Naive thymus-derived CD4-positive, alpha-beta T cell (primary cell): ENCODE measurements at regions not wholly inside any gene's neighbourhood (a gene's known extent, or its start where the extent isn't known, plus 50 kb on each side); places are given as distances from the start of the nearest gene placed in this dataset.

Source experiments
- ATAC-seq: fragments of 150-1000 bp; cut with Tn5 transposase; 2 replicates; pipeline ENCODE4 v1.10.0; 2021; ENCODE audit warnings: mild to moderate bottlenecking, moderate library complexity
- CTCF ChIA-PET: fragments of 350-600 bp; sonication (Branson Sonifier 250); formaldehyde crosslinking; loops from one replicate; lab custom pipeline; 2021; ENCODE audit warnings: antibody characterized with exemption; lab: Charles Lee
- POLR2A ChIA-PET: fragments of 350-600 bp; sonication (Branson Sonifier 250); formaldehyde crosslinking; loops from one replicate; lab custom pipeline; 2021; ENCODE audit warnings: antibody characterized with exemption, inconsistent platforms; lab: Charles Lee
- DNase-seq, 9 donors: peaks; one replicate each; pipeline versions ENCODE4 v3.0.0 to v3.0.0-alpha.2; 2020 to 2022; ENCODE audit warnings: mixed read lengths in 1 of 9
- H3K27ac ChIP-seq: one replicate; pipeline ENCODE4 v1.7.0; 2013; ENCODE audit warnings: mild to moderate bottlenecking, low read depth, low read length, moderate library complexity
- H3K27me3 ChIP-seq, 2 donors: one replicate each; pipeline ENCODE4 v1.7.0; 2013; ENCODE audit warnings: low read length in 2 of 2, mild to moderate bottlenecking in 2 of 2, moderate library complexity in 2 of 2; ENCODE audit not compliant: control insufficient read depth in 2 of 2, insufficient read depth in 2 of 2
- H3K36me3 ChIP-seq, 3 experiments: 1 replicate in 2 of 3; 2 replicates in 1 of 3; pipeline ENCODE4 v1.7.0; 2013; ENCODE audit warnings: low read length in 3 of 3, mild to moderate bottlenecking in 3 of 3, moderate library complexity in 1 of 3; ENCODE audit not compliant: insufficient read depth in 3 of 3, control insufficient read depth in 2 of 3
- H3K4me1 ChIP-seq, 2 donors: one replicate each; pipeline ENCODE4 v1.7.0; 2013; ENCODE audit warnings: low read length in 2 of 2, mild to moderate bottlenecking in 2 of 2, moderate library complexity in 1 of 2; ENCODE audit not compliant: control insufficient read depth in 2 of 2, insufficient read depth in 2 of 2
- H3K4me3 ChIP-seq: 2 replicates; pipeline ENCODE4 v1.7.0; 2013; ENCODE audit warnings: mild to moderate bottlenecking, low read length
- H3K9me3 ChIP-seq, 3 experiments: 1 replicate in 2 of 3; 2 replicates in 1 of 3; pipeline ENCODE4 v1.7.0; 2013; ENCODE audit warnings: low read length in 3 of 3; ENCODE audit not compliant: control insufficient read depth in 2 of 3
- H3K27ac Mint-ChIP-seq, 9 donors: one replicate each; pipeline ENCODE4 v1.8.0; 2020 to 2022; ENCODE audit warnings: mixed read lengths in 9 of 9, mild to moderate bottlenecking in 8 of 9, moderate library complexity in 5 of 9, inconsistent platforms in 2 of 9
- H3K27me3 Mint-ChIP-seq, 5 donors: one replicate each; pipeline ENCODE4 v1.8.0; 2021 to 2022; ENCODE audit warnings: mixed read lengths in 5 of 5, mild to moderate bottlenecking in 1 of 5
- H3K36me3 Mint-ChIP-seq, 5 donors: one replicate each; pipeline ENCODE4 v1.8.0; 2020 to 2022; ENCODE audit warnings: mixed read lengths in 5 of 5, mild to moderate bottlenecking in 3 of 5, inconsistent platforms in 1 of 5
- H3K4me1 Mint-ChIP-seq, 7 donors: one replicate each; pipeline ENCODE4 v1.8.0; 2020 to 2022; ENCODE audit warnings: mixed read lengths in 7 of 7, mild to moderate bottlenecking in 3 of 7, inconsistent platforms in 1 of 7
- H3K4me3 Mint-ChIP-seq, 10 donors: one replicate each; pipeline ENCODE4 v1.8.0; 2020 to 2022; ENCODE audit warnings: mild to moderate bottlenecking in 10 of 10, mixed read lengths in 10 of 10, moderate library complexity in 6 of 10, inconsistent platforms in 2 of 10
- H3K9me3 Mint-ChIP-seq, 11 donors: one replicate each; pipeline ENCODE4 v1.8.0; 2020 to 2022; ENCODE audit warnings: mixed read lengths in 11 of 11, mild to moderate bottlenecking in 4 of 11, inconsistent platforms in 1 of 11, moderate library complexity in 1 of 11
- intact Hi-C, 2 donors: fragments of 100-400 bp; cut with micrococcal nuclease; formaldehyde crosslinking; loops; one replicate each; pipeline ENCODE4 v1.15.1; 2023

DNA sequence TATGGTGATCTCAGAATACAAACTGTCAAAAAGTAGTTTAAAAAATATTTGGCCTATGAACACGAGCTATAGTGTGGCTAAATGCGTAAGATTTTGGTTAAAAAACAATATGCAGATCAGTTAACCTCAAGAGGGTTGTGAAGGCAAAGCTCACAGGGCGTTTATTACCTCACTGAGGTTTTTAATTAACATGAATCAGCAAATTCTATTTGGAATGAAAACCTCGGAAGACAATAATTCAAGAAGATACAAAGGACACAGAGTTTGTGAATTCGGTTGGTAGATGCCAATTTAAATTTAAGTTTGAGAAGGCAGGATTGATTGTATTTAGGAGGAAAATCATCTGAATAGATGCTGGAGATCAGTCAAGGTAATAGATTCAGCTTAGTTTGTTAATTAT, 1434.6 kb downstream of the C4orf33 start:
- Mint-ChIP-seq H3K36me3 (no peaks in the 10 kb centered on the region), H3K4me1 (no peaks in the 10 kb centered on the region), H3K9me3 (peaks cover 0 to 19% (median 5%) of the 10 kb centered on the region in 11 donors), H3K4me3 (no peak overlapping the region), H3K27me3 (no peaks in the 10 kb centered on the region), H3K27ac (no peak overlapping the region)
- no peaks in the 10 kb centered on the region for H3K9me3 ChIP-seq
- no peak overlapping the region for H3K27ac ChIP-seq
- H3K4me1 ChIP-seq = no peaks in the 10 kb centered on the region
- no peak for ATAC-seq
- intact Hi-C loops = no loop called here
- ChIA-PET POLR2A (no interaction called here), CTCF (no interaction called here)
- no peaks in the 10 kb centered on the region for H3K27me3 ChIP-seq
- H3K36me3 ChIP-seq = no peaks in the 10 kb centered on the region
- DNase-seq = no peak
- no peak overlapping the region for H3K4me3 ChIP-seq

DNA sequence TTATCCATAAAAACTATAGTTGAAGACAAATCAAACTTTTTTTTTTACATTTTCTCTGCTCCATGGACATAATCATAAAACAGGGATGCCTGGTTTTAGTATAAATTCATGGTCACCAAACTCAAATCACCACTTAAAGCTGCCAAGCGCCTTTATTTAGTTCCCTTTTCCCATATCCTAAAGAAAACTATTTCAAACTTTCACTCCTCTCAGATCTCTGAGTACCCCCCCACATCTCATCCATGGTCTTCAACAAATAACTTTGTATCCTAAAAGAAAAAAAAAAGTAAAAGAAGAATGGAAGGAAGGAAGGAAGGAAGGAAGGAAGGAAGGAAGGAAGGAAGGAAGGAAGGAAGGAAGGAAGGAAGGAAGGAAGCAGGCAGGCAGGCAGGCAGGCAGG, 1438.7 kb downstream of the C4orf33 start:
- no peak overlapping the region for H3K27ac ChIP-seq
- Mint-ChIP-seq H3K4me3 (no peak overlapping the region), H3K9me3 (peaks cover 0 to 13% (median 4%) of the 10 kb centered on the region in 11 donors), H3K4me1 (no peaks in the 10 kb centered on the region), H3K27ac (no peak overlapping the region), H3K27me3 (no peaks in the 10 kb centered on the region), H3K36me3 (no peaks in the 10 kb centered on the region)
- no peaks in the 10 kb centered on the region for H3K4me1 ChIP-seq
- POLR2A ChIA-PET = no interaction called here
- intact Hi-C loops = no loop called here
- CTCF ChIA-PET = no interaction called here
- DNase-seq (no peak), ATAC-seq (no peak)
- H3K36me3 ChIP-seq = no peaks in the 10 kb centered on the region
- no peak overlapping the region for H3K4me3 ChIP-seq
- H3K9me3 ChIP-seq = no peaks in the 10 kb centered on the region
- H3K27me3 ChIP-seq = no peaks in the 10 kb centered on the region

DNA sequence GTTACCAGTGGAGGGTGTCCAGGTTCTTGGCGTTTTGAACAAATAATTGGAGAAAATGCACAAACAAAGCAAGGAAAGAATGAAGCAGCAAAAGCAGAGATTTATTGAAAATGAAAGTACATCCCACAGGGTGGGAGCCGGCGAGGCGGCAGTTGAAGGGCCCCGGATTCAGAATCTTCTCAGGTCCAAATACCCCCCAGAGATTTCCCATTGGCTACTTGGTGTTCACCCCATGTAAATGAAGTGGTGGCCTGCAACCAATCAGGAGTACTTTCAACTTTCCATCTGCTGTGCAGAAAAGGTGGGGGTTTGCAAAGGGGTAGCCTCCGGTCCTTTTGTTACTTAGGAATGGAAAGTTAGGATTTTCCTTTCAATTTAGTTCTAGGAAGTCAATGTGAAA, 1447.0 kb downstream of the C4orf33 start:
- DNase-seq (no peak), ATAC-seq (no peak)
- no peaks in the 10 kb centered on the region for H3K27me3 Mint-ChIP-seq
- no peaks in the 10 kb centered on the region for H3K36me3 Mint-ChIP-seq
- ChIA-PET CTCF (no interaction called here), POLR2A (no interaction called here)
- peaks cover 0 to 16% (median 2%) of the 10 kb centered on the region in 11 donors for H3K9me3 Mint-ChIP-seq
- H3K4me3 Mint-ChIP-seq = no peak overlapping the region
- Histone ChIP-seq H3K4me3 (no peak overlapping the region), H3K4me1 (no peaks in the 10 kb centered on the region), H3K27me3 (no peaks in the 10 kb centered on the region), H3K36me3 (no peaks in the 10 kb centered on the region), H3K27ac (no peak overlapping the region), H3K9me3 (no peaks in the 10 kb centered on the region)
- intact Hi-C loops = no loop called here
- no peaks in the 10 kb centered on the region for H3K4me1 Mint-ChIP-seq
- no peak overlapping the region for H3K27ac Mint-ChIP-seq

DNA sequence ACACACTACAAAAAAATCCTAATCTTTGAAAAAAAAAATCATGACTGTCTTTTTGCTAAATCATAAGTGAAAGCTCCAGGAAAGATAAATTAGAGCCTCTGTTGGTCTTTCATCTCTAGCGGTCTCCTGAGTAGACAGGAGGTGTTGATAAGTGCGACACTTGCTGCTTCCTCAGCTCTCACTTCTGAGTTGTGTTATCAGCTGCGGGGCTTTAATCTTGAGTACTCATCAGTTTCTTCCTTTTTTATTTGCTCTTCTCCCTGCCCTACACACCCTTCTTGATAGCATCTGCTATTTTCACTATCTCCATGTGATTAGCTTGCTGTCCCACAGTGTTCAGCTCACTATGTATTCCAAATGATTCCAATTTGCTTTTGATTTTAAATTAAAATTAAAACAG, 1449.2 kb downstream of the C4orf33 start:
- intact Hi-C loops = no loop called here
- ATAC-seq (no peak), DNase-seq (no peak)
- ChIA-PET POLR2A (no interaction called here), CTCF (no interaction called here)
- Histone ChIP-seq H3K4me1 (no peaks in the 10 kb centered on the region), H3K36me3 (no peaks in the 10 kb centered on the region), H3K27me3 (no peaks in the 10 kb centered on the region), H3K27ac (no peak overlapping the region), H3K4me3 (no peak overlapping the region), H3K9me3 (no peaks in the 10 kb centered on the region)
- Mint-ChIP-seq H3K9me3 (peaks cover 0 to 16% (median 2%) of the 10 kb centered on the region in 11 donors), H3K4me3 (no peak overlapping the region), H3K27me3 (no peaks in the 10 kb centered on the region), H3K27ac (no peak overlapping the region), H3K4me1 (no peaks in the 10 kb centered on the region), H3K36me3 (no peaks in the 10 kb centered on the region)

DNA sequence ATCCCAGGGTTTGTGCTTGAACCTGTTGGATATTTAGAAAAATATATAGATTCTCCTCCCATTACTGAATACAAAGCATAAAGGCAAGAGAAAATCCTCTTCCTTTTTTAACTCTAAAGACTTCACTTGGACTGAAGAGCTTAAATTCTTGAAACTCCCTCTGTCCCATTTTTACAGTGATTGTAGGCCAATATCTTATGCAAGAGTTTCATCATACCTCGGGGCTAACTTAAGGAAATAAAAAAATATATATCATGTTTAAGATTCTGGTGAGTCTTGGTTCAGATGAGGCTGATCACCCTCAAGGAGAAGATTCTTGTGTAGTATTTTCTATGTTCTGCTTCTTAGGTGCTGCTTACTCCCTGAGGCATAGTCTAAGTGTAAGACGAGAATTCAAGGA, 1449.6 kb downstream of the C4orf33 start:
- H3K4me3 Mint-ChIP-seq = no peak overlapping the region
- intact Hi-C loops = no loop called here
- H3K4me1 ChIP-seq = no peaks in the 10 kb centered on the region
- no peaks in the 10 kb centered on the region for H3K27me3 ChIP-seq
- H3K4me1 Mint-ChIP-seq = no peaks in the 10 kb centered on the region
- H3K27me3 Mint-ChIP-seq = no peaks in the 10 kb centered on the region
- ChIA-PET CTCF (no interaction called here), POLR2A (no interaction called here)
- H3K9me3 Mint-ChIP-seq = peaks cover 0 to 16% (median 2%) of the 10 kb centered on the region in 11 donors
- no peaks in the 10 kb centered on the region for H3K9me3 ChIP-seq
- ATAC-seq (no peak), DNase-seq (no peak)
- H3K36me3 ChIP-seq = no peaks in the 10 kb centered on the region
- H3K36me3 Mint-ChIP-seq = no peaks in the 10 kb centered on the region
- H3K4me3 ChIP-seq = no peak overlapping the region
- H3K27ac ChIP-seq = no peak overlapping the region
- H3K27ac Mint-ChIP-seq = no peak overlapping the region

DNA sequence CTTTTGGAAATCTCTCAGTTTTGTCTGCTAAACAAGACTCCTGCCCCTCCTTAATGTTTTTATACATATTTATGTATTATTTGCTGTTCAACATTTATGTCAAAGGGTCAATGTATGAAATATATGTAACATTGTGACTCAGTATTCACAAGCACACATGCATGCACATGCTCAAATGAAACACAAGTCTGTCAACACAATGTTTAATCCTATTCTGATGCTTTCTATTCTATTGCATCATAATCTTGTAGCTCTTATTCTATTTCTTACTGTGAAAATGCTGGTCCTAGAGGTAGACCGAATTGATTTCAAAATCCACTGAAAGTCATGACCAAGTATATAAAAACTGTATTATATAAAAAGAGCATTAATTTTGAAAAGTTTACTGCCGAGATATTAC, 1463.3 kb downstream of the C4orf33 start:
- DNase-seq (no peak), ATAC-seq (no peak)
- H3K36me3 Mint-ChIP-seq = no peaks in the 10 kb centered on the region
- Histone ChIP-seq H3K36me3 (no peaks in the 10 kb centered on the region), H3K4me3 (no peak overlapping the region), H3K27me3 (no peaks in the 10 kb centered on the region), H3K4me1 (no peaks in the 10 kb centered on the region), H3K9me3 (no peaks in the 10 kb centered on the region), H3K27ac (no peak overlapping the region)
- H3K27ac Mint-ChIP-seq = no peak overlapping the region
- no peaks in the 10 kb centered on the region for H3K4me1 Mint-ChIP-seq
- H3K4me3 Mint-ChIP-seq = no peak overlapping the region
- peaks cover 0 to 29% (median 4%) of the 10 kb centered on the region in 11 donors for H3K9me3 Mint-ChIP-seq
- no peaks in the 10 kb centered on the region for H3K27me3 Mint-ChIP-seq
- POLR2A ChIA-PET = no interaction called here
- CTCF ChIA-PET = no interaction called here
- intact Hi-C loops = no loop called here

DNA sequence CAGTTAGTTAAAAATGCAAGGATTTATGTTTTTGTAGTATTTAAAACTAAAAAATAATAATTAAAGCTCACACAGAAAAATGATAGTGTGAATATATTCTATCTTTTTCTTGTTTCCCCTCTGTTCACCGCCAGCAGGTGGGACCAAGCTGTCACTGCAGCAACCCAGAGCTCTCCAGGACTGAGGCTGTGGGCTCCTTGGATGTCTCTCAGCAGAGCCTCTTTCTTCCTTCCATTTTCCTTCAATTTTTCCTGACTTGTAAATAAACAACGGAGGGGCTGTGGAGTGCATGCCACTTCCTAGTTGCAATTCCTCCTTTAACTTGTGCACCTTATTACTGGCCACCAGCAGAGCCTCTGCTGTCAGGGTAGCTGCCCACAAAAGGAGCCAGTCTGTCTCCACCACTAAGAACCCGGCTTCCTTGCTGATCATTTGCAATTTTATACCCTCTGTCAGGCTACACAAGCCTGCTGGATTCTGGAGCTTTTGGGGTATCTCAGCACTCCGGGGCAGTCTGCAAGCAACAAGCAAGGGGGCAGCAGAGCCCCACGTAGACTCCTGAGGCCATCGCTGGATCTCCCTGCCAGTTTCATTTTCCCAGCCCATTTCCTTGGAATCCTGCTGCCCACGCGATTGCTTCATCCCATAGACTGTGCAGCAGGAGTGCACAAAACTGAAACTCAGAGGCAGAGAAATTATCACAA, 1467.4 kb downstream of the C4orf33 start:
- Mint-ChIP-seq H3K9me3 (peaks cover 0 to 17% (median 4%) of the 10 kb centered on the region in 11 donors), H3K27ac (no peak overlapping the region), H3K4me3 (no peak overlapping the region), H3K4me1 (no peaks in the 10 kb centered on the region), H3K27me3 (no peaks in the 10 kb centered on the region), H3K36me3 (no peaks in the 10 kb centered on the region)
- Histone ChIP-seq H3K27me3 (no peaks in the 10 kb centered on the region), H3K4me1 (no peaks in the 10 kb centered on the region), H3K36me3 (no peaks in the 10 kb centered on the region), H3K9me3 (no peaks in the 10 kb centered on the region), H3K4me3 (no peak overlapping the region), H3K27ac (no peak overlapping the region)
- intact Hi-C loops = no loop called here
- ChIA-PET CTCF (no interaction called here), POLR2A (no interaction called here)
- ATAC-seq (no peak), DNase-seq (no peak)
